OCI-LY3 (cell line): ENCODE measurements at regions not wholly inside any gene's neighbourhood (a gene's known extent, or its start where the extent isn't known, plus 50 kb on each side); places are given as distances from the start of the nearest gene placed in this dataset.

Source experiments
- H2AFZ ChIP-seq: fragments of 200-600, 300-600 bp; shearing (Covaris generic); 2 replicates; pipeline ENCODE4 v1.6.0; 2014; ENCODE audit warnings: antibody characterized with exemption, low read depth, low read length
- H3K27ac ChIP-seq: fragments of 200-600, 300-600 bp; sonication (generic); 2 replicates; pipeline ENCODE4 v1.5.1; 2014; ENCODE audit warnings: mild to moderate bottlenecking, low read length, moderate library complexity, mixed read lengths
- H3K27me3 ChIP-seq: fragments of 200-600, 300-600 bp; sonication (generic); 2 replicates; pipeline ENCODE4 v1.6.1; 2014; ENCODE audit warnings: low read depth, low read length, mixed read lengths
- H3K36me3 ChIP-seq: fragments of 200-600, 300-600 bp; sonication (generic); replicated peaks from 2 replicates; pipeline ENCODE3; 2014; ENCODE audit warnings: low read depth, low read length, mixed read lengths
- H3K4me1 ChIP-seq: fragments of 300-600, 200-600 bp; sonication (generic); 2 replicates; pipeline ENCODE4 v1.6.1; 2014; ENCODE audit warnings: low read length, mixed read lengths
- H3K4me2 ChIP-seq: fragments of 200-600, 300-600 bp; sonication (generic); 2 replicates; pipeline ENCODE4 v1.6.1; 2014; ENCODE audit warnings: low read length, mixed read lengths
- H3K4me3 ChIP-seq: fragments of 300-600, 200-600 bp; sonication (generic); 2 replicates; pipeline ENCODE4 v1.5.1; 2014; ENCODE audit warnings: antibody characterized with exemption, mild to moderate bottlenecking, low read length, moderate library complexity
- H3K79me2 ChIP-seq: fragments of 300-600, 200-600 bp; shearing (Covaris generic); 2 replicates; pipeline ENCODE4 v1.6.1; 2014; ENCODE audit warnings: mild to moderate bottlenecking, low read length, mixed read lengths
- H3K9ac ChIP-seq: fragments of 300-600, 200-600 bp; shearing (Covaris generic); 2 replicates; pipeline ENCODE4 v1.6.0; 2014; ENCODE audit warnings: mild to moderate bottlenecking, low read length, moderate library complexity
- H3K9me3 ChIP-seq: fragments of 200-600, 300-600 bp; shearing (Covaris generic); 2 replicates; pipeline ENCODE4 v1.6.1; 2014; ENCODE audit warnings: low read length, mixed read lengths; ENCODE audit not compliant: insufficient read depth
- H4K20me1 ChIP-seq: fragments of 200-600, 300-600 bp; sonication (generic); 2 replicates; pipeline ENCODE4 v1.6.1; 2016; ENCODE audit warnings: low read length, mixed read lengths; ENCODE audit not compliant: insufficient read depth
- CTCF ChIP-seq: fragments of 200-600, 300-600 bp; sonication (generic); IDR thresholded peaks from 2 replicates; pipeline ENCODE4 v1.5.1; 2014; ENCODE audit warnings: antibody characterized with exemption, low read length, low read depth
- EZH2phosphoT487 ChIP-seq: fragments of 200-600 bp; shearing (Covaris generic); IDR thresholded peaks from 2 replicates; pipeline ENCODE4 v1.6.1; 2018; ENCODE audit warnings: antibody characterized with exemption, mixed run types, low read depth

- H3K9ac ChIP-seq = no peak overlapping the region
- TF ChIP-seq EZH2phosphoT487 = no peak
- no peak for TF ChIP-seq CTCF
- no peak overlapping the region for H3K4me3 ChIP-seq
- no peaks in the 10 kb centered on the region for H3K36me3 ChIP-seq
- H3K27ac ChIP-seq = no peak overlapping the region
- H3K79me2 ChIP-seq = no peaks in the 10 kb centered on the region
- H3K4me1 ChIP-seq = no peaks in the 10 kb centered on the region
- no peak overlapping the region for H3K4me2 ChIP-seq
- H3K27me3 ChIP-seq = no peaks in the 10 kb centered on the region
- H2AFZ ChIP-seq = no peak overlapping the region
- no peaks in the 10 kb centered on the region for H4K20me1 ChIP-seq
- H3K9me3 ChIP-seq = no peaks in the 10 kb centered on the region
These were observed 612.7 kb upstream of the GCFC2 start for GRCh38 chr2:76323381-76323780.

GRCh38 chr2:76320716-76321115, 610.0 kb upstream of the GCFC2 start:
- Histone ChIP-seq H2AFZ (no peak overlapping the region), H3K4me1 (no peaks in the 10 kb centered on the region), H3K4me3 (no peak overlapping the region), H3K9me3 (no peaks in the 10 kb centered on the region), H3K9ac (no peak overlapping the region), H3K4me2 (no peak overlapping the region), H3K27me3 (no peaks in the 10 kb centered on the region), H4K20me1 (no peaks in the 10 kb centered on the region), H3K79me2 (no peaks in the 10 kb centered on the region), H3K27ac (no peak overlapping the region), H3K36me3 (no peaks in the 10 kb centered on the region)
- no peak for TF ChIP-seq EZH2phosphoT487

GRCh38 chr2:76318848-76319360, 608.2 kb upstream of the GCFC2 start:
- H3K27ac ChIP-seq = no peak overlapping the region
- TF ChIP-seq CTCF (no peak), EZH2phosphoT487 (no peak)
- H3K4me1 ChIP-seq = no peaks in the 10 kb centered on the region
- H3K4me2 ChIP-seq = no peak overlapping the region
- peaks cover 2% of the 10 kb centered on the region for H3K36me3 ChIP-seq
- no peaks in the 10 kb centered on the region for H4K20me1 ChIP-seq
- H3K27me3 ChIP-seq = no peaks in the 10 kb centered on the region
- no peak overlapping the region for H3K4me3 ChIP-seq
- H3K9ac ChIP-seq = no peak overlapping the region
- no peak overlapping the region for H2AFZ ChIP-seq
- peaks cover 5% of the 10 kb centered on the region; the same call in 1 of the 2 replicates for H3K9me3 ChIP-seq
- H3K79me2 ChIP-seq = no peaks in the 10 kb centered on the region

- Histone ChIP-seq H3K4me3 (no peak overlapping the region), H4K20me1 (no peaks in the 10 kb centered on the region), H3K27me3 (no peaks in the 10 kb centered on the region), H3K4me2 (no peak overlapping the region), H3K27ac (no peak overlapping the region), H3K4me1 (no peaks in the 10 kb centered on the region), H2AFZ (no peak overlapping the region), H3K36me3 (peaks cover 2% of the 10 kb centered on the region), H3K79me2 (no peaks in the 10 kb centered on the region), H3K9me3 (peaks cover 5% of the 10 kb centered on the region; the same call in 1 of the 2 replicates), H3K9ac (no peak overlapping the region)
- no peak for TF ChIP-seq EZH2phosphoT487
- no peak for TF ChIP-seq CTCF
These were observed 606.0 kb upstream of the GCFC2 start for GRCh38 chr2:76316691-76317090.
